Right renal cortex interstitium (tissue), 3 donors: ENCODE measurements at regions not wholly inside any gene's neighbourhood (a gene's known extent, or its start where the extent isn't known, plus 50 kb on each side); places are given as distances from the start of the nearest gene placed in this dataset.

Experiments
- DNase-seq, 3 donors: peaks; one replicate each; pipeline ENCODE4 v3.0.0-alpha.2; 2013; ENCODE audit warnings: low read depth in 3 of 3, low spot score in 2 of 3

- DNase-seq, result no peak
These were observed 1317.0 kb downstream of the MRPL39 start for GRCh38 chr21:24290151-24290833.

GRCh38 chr21:24289539-24289938 is 1317.7 kb downstream of the MRPL39 start:
- no peak for DNase-seq

- DNase-seq, result no peak
These were observed 1326.7 kb downstream of the MRPL39 start for GRCh38 chr21:24280596-24280995.

GRCh38 chr21:24278711-24279110 is 1328.6 kb downstream of the MRPL39 start:
- DNase-seq, result no peak

GRCh38 chr21:24276204-24276603 is 1331.1 kb downstream of the MRPL39 start:
- no peak for DNase-seq

- no peak for DNase-seq
These were observed 1331.7 kb downstream of the MRPL39 start for GRCh38 chr21:24275616-24276015.

GRCh38 chr21:24272521-24272938 is 1334.8 kb downstream of the MRPL39 start:
- DNase-seq, result no peak

GRCh38 chr21:24265987-24266386 is 1341.3 kb downstream of the MRPL39 start:
- DNase-seq, result no peak

- DNase-seq, result no peak
These were observed 1346.5 kb downstream of the MRPL39 start for GRCh38 chr21:24260751-24261150.

GRCh38 chr21:24259241-24259640 is 1348.0 kb downstream of the MRPL39 start:
- no peak for DNase-seq

GRCh38 chr21:24255591-24255990 is 1351.7 kb downstream of the MRPL39 start:
- no peak for DNase-seq

GRCh38 chr21:24225431-24225830 is 1381.8 kb downstream of the MRPL39 start:
- DNase-seq, result no peak

- DNase-seq, result no peak
These were observed 1382.9 kb downstream of the MRPL39 start for GRCh38 chr21:24224422-24224821.

GRCh38 chr21:24223624-24224023 is 1383.7 kb downstream of the MRPL39 start:
- no peak for DNase-seq

GRCh38 chr21:24222676-24223075 is 1384.6 kb downstream of the MRPL39 start:
- no peak for DNase-seq

GRCh38 chr21:24220446-24220845 is 1386.8 kb downstream of the MRPL39 start:
- DNase-seq, result no peak

- no peak for DNase-seq
These were observed 1390.1 kb downstream of the MRPL39 start for GRCh38 chr21:24217151-24217550.

GRCh38 chr21:24210130-24210529 is 1397.2 kb downstream of the MRPL39 start:
- DNase-seq, result no peak

GRCh38 chr21:24208562-24209260 is 1398.6 kb downstream of the MRPL39 start:
- DNase-seq, result no peak

GRCh38 chr21:24205319-24205718 is 1402.0 kb downstream of the MRPL39 start:
- no peak for DNase-seq

GRCh38 chr21:24204641-24205040 is 1402.6 kb downstream of the MRPL39 start:
- DNase-seq, result no peak

GRCh38 chr21:24200052-24200451 is 1407.2 kb downstream of the MRPL39 start:
- no peak for DNase-seq
